Coronary artery (tissue), 2 donors: ENCODE measurements at regions not wholly inside any gene's neighbourhood (a gene's known extent, or its start where the extent isn't known, plus 50 kb on each side); places are given as distances from the start of the nearest gene placed in this dataset.
"Not testable (repeated sequence)": the region's sequence is repeated elsewhere in the genome, so short reads cannot be mapped to it uniquely, and the experiment has no call there.

Source experiments
- DNase-seq: peaks from one replicate; pipeline ENCODE4 v3.0.0-alpha.2; 2017; ENCODE audit warnings: low spot score
- H3K27ac ChIP-seq, 2 donors: fragments of 200-600 bp; sonication (generic); one replicate each; pipeline ENCODE4 v1.5.1; 2016 to 2019
- H3K4me3 ChIP-seq: fragments of 200-600 bp; sonication (generic); 2 replicates; pipeline ENCODE4 v1.5.1; 2016; ENCODE audit warnings: mild to moderate bottlenecking, moderate library complexity
- TF ChIP-seq, protein P1 (sequence below): fragments of 200-600 bp; sonication (generic); IDR thresholded peaks from one replicate; pipeline ENCODE4 v1.5.1; 2019; ENCODE audit warnings: antibody characterized with exemption

DNA sequence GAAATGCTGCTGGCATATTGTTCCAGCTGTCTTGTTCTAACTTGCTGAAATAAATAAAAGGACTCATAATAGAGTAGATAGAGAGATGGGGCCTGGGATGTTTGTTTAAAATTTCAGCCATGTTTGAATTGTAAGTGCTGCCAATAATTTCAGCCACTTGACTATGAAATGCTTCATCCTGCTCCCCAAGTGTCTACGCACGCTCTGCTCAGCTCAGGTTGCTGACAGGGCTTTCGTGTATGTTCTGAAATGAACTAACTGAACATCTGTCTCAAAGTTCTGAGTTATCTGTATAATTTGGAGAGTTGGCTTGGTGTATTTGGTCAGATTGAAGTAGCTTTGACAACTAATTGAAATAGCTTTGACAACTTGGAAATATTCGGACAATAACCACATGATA is 387.8 kb downstream of the BMP2 start:
- Histone ChIP-seq H3K4me3 (no peak overlapping the region), H3K27ac (no peak overlapping the region)
- TF ChIP-seq, protein P1, sequence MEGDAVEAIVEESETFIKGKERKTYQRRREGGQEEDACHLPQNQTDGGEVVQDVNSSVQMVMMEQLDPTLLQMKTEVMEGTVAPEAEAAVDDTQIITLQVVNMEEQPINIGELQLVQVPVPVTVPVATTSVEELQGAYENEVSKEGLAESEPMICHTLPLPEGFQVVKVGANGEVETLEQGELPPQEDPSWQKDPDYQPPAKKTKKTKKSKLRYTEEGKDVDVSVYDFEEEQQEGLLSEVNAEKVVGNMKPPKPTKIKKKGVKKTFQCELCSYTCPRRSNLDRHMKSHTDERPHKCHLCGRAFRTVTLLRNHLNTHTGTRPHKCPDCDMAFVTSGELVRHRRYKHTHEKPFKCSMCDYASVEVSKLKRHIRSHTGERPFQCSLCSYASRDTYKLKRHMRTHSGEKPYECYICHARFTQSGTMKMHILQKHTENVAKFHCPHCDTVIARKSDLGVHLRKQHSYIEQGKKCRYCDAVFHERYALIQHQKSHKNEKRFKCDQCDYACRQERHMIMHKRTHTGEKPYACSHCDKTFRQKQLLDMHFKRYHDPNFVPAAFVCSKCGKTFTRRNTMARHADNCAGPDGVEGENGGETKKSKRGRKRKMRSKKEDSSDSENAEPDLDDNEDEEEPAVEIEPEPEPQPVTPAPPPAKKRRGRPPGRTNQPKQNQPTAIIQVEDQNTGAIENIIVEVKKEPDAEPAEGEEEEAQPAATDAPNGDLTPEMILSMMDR, result no peak
- DNase-seq, result no peak

DNA sequence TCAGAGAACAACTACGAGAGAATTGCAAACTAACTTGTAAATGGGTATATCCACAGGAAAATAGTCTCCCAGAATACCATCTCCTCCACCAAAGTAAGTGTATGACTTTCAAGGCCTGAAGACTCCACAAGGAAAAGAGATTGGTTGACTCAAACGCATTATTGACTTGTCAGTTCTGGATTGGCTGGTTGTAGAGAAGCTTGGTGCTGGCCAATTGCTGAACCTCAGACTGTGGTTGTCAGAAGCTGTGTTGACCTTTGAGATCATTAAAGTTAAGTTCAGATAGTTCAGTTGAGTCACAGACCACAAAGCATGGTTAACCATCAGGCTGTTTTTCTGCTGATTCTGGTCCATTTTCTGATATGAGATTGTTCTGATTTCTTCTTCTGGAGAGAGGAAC is 388.3 kb downstream of the BMP2 start:
- Histone ChIP-seq H3K4me3 (no peak overlapping the region), H3K27ac (no peak overlapping the region)
- TF ChIP-seq, protein P1, result no peak
- DNase-seq, result no peak

DNA sequence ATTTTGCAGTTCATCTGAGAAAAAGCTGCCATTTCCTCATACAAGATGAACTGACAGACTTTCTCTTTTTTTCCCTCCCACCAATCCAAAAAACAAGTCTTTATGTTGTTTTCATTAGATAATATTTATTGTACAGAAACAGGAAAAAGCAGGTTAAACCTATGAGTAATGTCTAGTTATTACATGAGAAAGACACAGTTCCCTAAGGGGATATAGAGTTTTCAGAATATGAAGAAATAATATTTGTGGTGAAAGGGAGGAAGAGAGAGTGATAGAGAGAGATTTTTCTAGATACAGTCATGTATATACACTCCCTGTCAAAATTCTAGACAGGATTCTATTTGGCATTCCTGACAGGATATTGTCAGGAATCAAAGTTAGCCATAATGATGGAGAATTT is 392.4 kb downstream of the BMP2 start:
- Histone ChIP-seq H3K27ac (no peak overlapping the region), H3K4me3 (no peak overlapping the region)
- DNase-seq, result no peak
- TF ChIP-seq, protein P1, result no peak

DNA sequence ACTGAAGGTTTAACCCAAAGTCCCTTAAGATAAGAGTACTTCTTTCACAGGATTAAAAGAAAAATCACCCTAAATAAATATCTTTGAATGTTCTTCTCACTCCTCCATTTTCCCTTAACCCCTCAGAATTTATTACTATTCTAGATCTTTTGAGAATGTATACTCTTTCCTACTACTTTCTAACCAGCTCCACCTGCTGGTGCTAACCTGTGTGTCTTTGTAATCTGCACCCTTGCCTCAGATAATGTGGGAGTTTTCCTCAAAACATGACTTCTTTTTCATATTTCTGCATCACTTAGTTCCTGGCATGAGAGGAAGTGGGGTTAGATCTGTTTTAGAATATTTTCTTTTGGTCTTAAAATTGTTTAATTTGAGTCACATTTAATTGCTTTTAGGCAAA is 394.2 kb downstream of the BMP2 start:
- Histone ChIP-seq H3K4me3 (no peak overlapping the region), H3K27ac (no peak overlapping the region)
- DNase-seq, result no peak
- TF ChIP-seq, protein P1, result no peak

DNA sequence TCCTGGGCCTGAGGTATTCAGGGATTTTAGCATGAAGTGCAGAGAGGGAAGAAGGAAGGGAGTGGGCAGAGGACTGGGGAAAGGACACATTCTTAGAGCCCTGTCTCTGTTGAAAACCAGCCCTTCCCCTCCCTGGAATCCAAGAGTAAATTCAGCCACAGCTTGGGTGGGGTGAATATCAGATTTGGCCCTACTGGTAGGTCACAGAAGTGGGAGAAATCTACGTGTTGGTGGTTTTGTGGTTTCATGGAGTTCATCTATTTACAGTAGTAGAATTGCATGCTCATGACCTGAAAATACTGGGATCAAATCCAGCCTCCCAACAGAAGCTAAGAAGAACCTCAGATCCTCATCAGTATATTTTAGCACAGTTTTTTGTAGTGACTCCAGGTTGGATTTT is 404.4 kb downstream of the BMP2 start:
- no peak overlapping the region for H3K4me3 ChIP-seq
- no peak overlapping the region for H3K27ac ChIP-seq
- no peak for DNase-seq
- TF ChIP-seq, protein P1, result no peak

DNA sequence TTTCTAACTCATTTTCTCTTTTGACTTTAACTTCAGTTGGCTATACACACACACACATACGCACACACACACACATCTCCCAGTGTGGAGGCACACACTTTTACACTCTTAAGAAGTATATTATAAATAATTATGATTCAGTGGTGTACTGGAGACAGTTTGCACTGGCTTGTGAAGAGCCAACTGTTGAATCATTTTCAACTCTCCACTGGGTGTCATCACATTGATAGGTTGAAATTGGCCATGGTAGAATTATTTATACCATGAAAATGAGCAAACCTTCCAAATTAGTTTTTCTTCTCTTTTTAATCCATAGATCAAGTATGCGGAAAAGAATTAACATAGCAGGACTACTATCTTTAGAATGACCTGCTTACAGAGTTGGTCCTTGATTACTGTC is 407.1 kb downstream of the BMP2 start:
- Histone ChIP-seq H3K27ac (no peak overlapping the region), H3K4me3 (no peak overlapping the region)
- TF ChIP-seq, protein P1, result no peak
- DNase-seq, result no peak

DNA sequence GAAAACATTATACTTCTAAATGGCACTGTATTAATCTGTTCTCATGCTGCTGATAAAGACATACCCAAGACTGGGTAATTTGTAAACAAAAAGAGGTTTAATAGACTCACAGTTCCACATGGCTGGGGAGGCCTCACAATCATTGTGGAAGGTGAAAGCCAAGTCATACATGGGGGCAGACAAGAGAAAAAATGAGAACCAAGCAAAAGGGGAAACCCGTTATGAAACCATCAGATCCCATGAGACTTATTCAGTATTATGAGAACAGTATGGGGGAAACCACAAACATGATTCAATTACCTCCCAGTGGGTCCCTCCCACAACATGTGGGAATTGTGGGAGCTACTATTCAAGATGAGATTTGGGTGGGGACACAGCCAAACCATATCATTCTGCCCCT is 408.3 kb downstream of the BMP2 start:
- H3K4me3 ChIP-seq, DNase-seq, H3K27ac ChIP-seq: not testable (repeated sequence)

DNA sequence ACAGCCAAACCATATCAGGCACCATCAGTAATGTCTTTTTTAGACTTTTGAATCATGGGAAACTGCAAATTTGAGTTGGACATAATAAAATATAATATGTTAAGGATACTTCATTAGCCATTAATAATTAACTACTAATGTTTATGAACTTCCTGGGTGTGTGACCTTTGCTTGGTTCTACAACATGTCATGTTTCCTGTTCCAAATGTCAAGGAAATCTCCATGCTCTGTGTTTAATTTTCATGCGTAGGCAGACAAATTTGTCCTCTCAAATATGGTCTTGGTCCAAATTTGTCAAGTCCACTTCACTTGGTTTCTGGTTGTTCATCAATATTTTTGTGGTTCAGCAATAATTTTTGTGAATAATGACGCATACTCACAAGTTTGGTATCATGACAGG is 410.5 kb downstream of the BMP2 start:
- TF ChIP-seq, protein P1, result no peak
- Histone ChIP-seq H3K4me3 (no peak overlapping the region), H3K27ac (no peak overlapping the region)
- DNase-seq, result no peak
